SK-N-SH (cell line): ENCODE measurements at regions not wholly inside any gene's neighbourhood (a gene's known extent, or its start where the extent isn't known, plus 50 kb on each side); places are given as distances from the start of the nearest gene placed in this dataset.

ENCODE experiments used
- CTCF ChIA-PET: fragments of 300-600, 350-600 bp; formaldehyde crosslinking; extraction: SDS; loops from one replicate; lab custom pipeline; 2021; lab: Yijun Ruan, JAX
- POLR2A ChIA-PET: fragments of 350-600 bp; sonication (Branson Sonifier 250); formaldehyde crosslinking; extraction: SDS; loops from one replicate; lab custom pipeline; 2020; ENCODE audit warnings: antibody characterized with exemption, inconsistent platforms; lab: Yijun Ruan, JAX
- DNase-seq: peaks from one replicate; pipeline ENCODE4 v3.0.0; 2012
- H2AFZ ChIP-seq: fragments of 200-600 bp; sonication (generic); 2 replicates; pipeline ENCODE4 v1.8.1; 2016; ENCODE audit warnings: antibody characterized with exemption, mild to moderate bottlenecking, low read depth
- H3F3A ChIP-seq: fragments of 200-600 bp; sonication (generic); replicated peaks from 2 replicates; pipeline ENCODE3; 2016; ENCODE audit warnings: antibody characterized with exemption, mild to moderate bottlenecking; ENCODE audit not compliant: insufficient read depth
- H3K27ac ChIP-seq, 2 experiments: fragments of 200-500 bp in 1 of 2; fragments of 200-600 bp in 1 of 2; sonication (Bioruptor generic) in 1 of 2; sonication (generic), shearing (Covaris generic) in 1 of 2; 2 replicates each; pipeline versions ENCODE4 v1.5.1 to v1.6.1; 2014 to 2016; ENCODE audit warnings: low read depth in 2 of 2, inconsistent platforms in 1 of 2, low read length in 1 of 2, mild to moderate bottlenecking in 1 of 2, mixed read lengths in 1 of 2
- H3K27me3 ChIP-seq: fragments of 200-600 bp; sonication (generic), shearing (Covaris generic); 2 replicates; pipeline ENCODE4 v1.6.1; 2016; ENCODE audit warnings: mixed run types; ENCODE audit not compliant: insufficient read depth
- H3K36me3 ChIP-seq, 2 experiments: fragments of 200-500 bp in 1 of 2; fragments of 200-600 bp in 1 of 2; sonication (Bioruptor generic) in 1 of 2; sonication (generic) in 1 of 2; replicated peaks in 1 of 2; 2 replicates each; pipeline versions ENCODE3 to v1.5.1; 2014 to 2016; ENCODE audit warnings: low read length in 1 of 2, mild to moderate bottlenecking in 1 of 2; ENCODE audit not compliant: insufficient read depth in 2 of 2, control insufficient read depth in 1 of 2
- H3K4me1 ChIP-seq, 2 experiments: fragments of 200-500 bp in 1 of 2; fragments of 200-600 bp in 1 of 2; sonication (Bioruptor generic) in 1 of 2; sonication (generic), shearing (Covaris generic) in 1 of 2; 2 replicates each; pipeline versions ENCODE4 v1.5.1 to v1.6.1; 2014 to 2016; ENCODE audit warnings: low read depth in 1 of 2, low read length in 1 of 2, mixed run types in 1 of 2; ENCODE audit not compliant: insufficient read depth in 2 of 2, control insufficient read depth in 1 of 2
- H3K4me2 ChIP-seq: fragments of 200-600 bp; sonication (generic), shearing (Covaris generic); 2 replicates; pipeline ENCODE4 v1.6.1; 2017; ENCODE audit warnings: mixed run types
- H3K4me3 ChIP-seq, 2 experiments: fragments of 200-500 bp in 1 of 2; fragments of 200-600 bp in 1 of 2; sonication (Bioruptor generic) in 1 of 2; sonication (generic), shearing (Covaris generic) in 1 of 2; 2 replicates each; pipeline versions ENCODE4 v1.5.1 to v1.8.1; 2014 to 2016; ENCODE audit warnings: low read depth in 2 of 2, inconsistent platforms in 1 of 2, low read length in 1 of 2, mild to moderate bottlenecking in 1 of 2, mixed read lengths in 1 of 2, moderate library complexity in 1 of 2
- H3K79me2 ChIP-seq: fragments of 200-600 bp; sonication (generic); 2 replicates; pipeline ENCODE4 v1.8.1; 2017; ENCODE audit warnings: mild to moderate bottlenecking; ENCODE audit not compliant: insufficient read depth
- H3K9ac ChIP-seq: fragments of 200-600 bp; sonication (generic); 2 replicates; pipeline ENCODE4 v1.6.1; 2017; ENCODE audit warnings: mixed run types
- H3K9me2 ChIP-seq: fragments of 200-600 bp; sonication (generic); 2 replicates; pipeline ENCODE4 v1.6.1; 2017; ENCODE audit warnings: mixed run types
- H3K9me3 ChIP-seq: fragments of 200-600 bp; sonication (generic); 2 replicates; pipeline ENCODE4 v1.6.1; 2017; ENCODE audit warnings: mixed run types, mild to moderate bottlenecking, moderate library complexity
- H4K20me1 ChIP-seq: fragments of 200-600 bp; sonication (generic); 2 replicates; pipeline ENCODE4 v1.6.1; 2017; ENCODE audit warnings: mild to moderate bottlenecking, mixed run types; ENCODE audit not compliant: insufficient read depth
- CTCF ChIP-seq: fragments of 200-600 bp; sonication (generic); IDR thresholded peaks from 2 replicates; pipeline ENCODE4 v1.6.1; 2017; ENCODE audit warnings: antibody characterized with exemption, mild to moderate bottlenecking, moderate library complexity
- EP300 ChIP-seq, 2 experiments: IDR thresholded peaks; 2 replicates each; pipeline versions ENCODE4 v1.4.0 to v1.6.1; 2012; ENCODE audit warnings: borderline replicate concordance in 1 of 2, low read depth in 1 of 2, low read length in 1 of 2
- EZH2phosphoT487 ChIP-seq: fragments of 200-600 bp; sonication (generic); IDR thresholded peaks from 2 replicates; pipeline ENCODE4 v1.6.1; 2017; ENCODE audit warnings: low read depth, mixed run types, mild to moderate bottlenecking, antibody characterized with exemption, moderate library complexity, borderline replicate concordance
- FOXJ3 ChIP-seq: sonication (generic); formaldehyde crosslinking; IDR thresholded peaks from 2 replicates; pipeline ENCODE4 v1.5.1; 2020; ENCODE audit warnings: mild to moderate bottlenecking, missing genetic modification reagents
- FOXM1 ChIP-seq: IDR thresholded peaks from 2 replicates; pipeline ENCODE4 v1.4.0; 2012; ENCODE audit warnings: low read depth, mild to moderate bottlenecking
- GABPA ChIP-seq: IDR thresholded peaks from 2 replicates; pipeline ENCODE4 v1.4.0; 2012; ENCODE audit warnings: low read depth, mild to moderate bottlenecking
- GATA2 ChIP-seq: sonication (generic); formaldehyde crosslinking; IDR thresholded peaks from 2 replicates; pipeline ENCODE4 v1.5.0; 2020; ENCODE audit warnings: mild to moderate bottlenecking, missing genetic modification reagents
- IRF3 ChIP-seq: fragments of 150-350 bp; IDR thresholded peaks from 2 replicates; pipeline ENCODE4 v1.6.1; 2016; ENCODE audit warnings: mild to moderate bottlenecking, low read depth, low read length
- MEF2A ChIP-seq: IDR thresholded peaks from 2 replicates; pipeline ENCODE4 v1.4.0; 2012; ENCODE audit warnings: low read depth, borderline replicate concordance
- MXI1 ChIP-seq: IDR thresholded peaks from 2 replicates; pipeline ENCODE4 v1.6.1; 2012; ENCODE audit warnings: mild to moderate bottlenecking, low read depth, low read length, improper control_type of control experiment
- NFIC ChIP-seq: IDR thresholded peaks from 2 replicates; pipeline ENCODE4 v1.4.0; 2012; ENCODE audit warnings: borderline replicate concordance
- NRF1 ChIP-seq: IDR thresholded peaks from 2 replicates; pipeline ENCODE4 v1.6.1; 2012; ENCODE audit warnings: low read depth, mild to moderate bottlenecking, low read length
- POLR2AphosphoS5 ChIP-seq: IDR thresholded peaks from 2 replicates; pipeline ENCODE4 v1.6.1; 2012; ENCODE audit warnings: low read depth, low read length
- RAD21 ChIP-seq: IDR thresholded peaks from 2 replicates; pipeline ENCODE4 v1.6.1; 2012; ENCODE audit warnings: mild to moderate bottlenecking, low read length
- RCOR1 ChIP-seq: fragments of 150-350 bp; IDR thresholded peaks from 2 replicates; pipeline ENCODE4 v1.6.1; 2017; ENCODE audit warnings: antibody characterized with exemption, low read length
- RXRA ChIP-seq: IDR thresholded peaks from 2 replicates; pipeline ENCODE4 v1.4.0; 2012; ENCODE audit warnings: low read depth, mild to moderate bottlenecking, borderline replicate concordance
- SIN3A ChIP-seq: IDR thresholded peaks from 2 replicates; pipeline ENCODE4 v1.6.1; 2012; ENCODE audit warnings: low read depth, mild to moderate bottlenecking, low read length, moderate library complexity, borderline replicate concordance
- SMC3 ChIP-seq: IDR thresholded peaks from 2 replicates; pipeline ENCODE4 v1.6.1; 2012; ENCODE audit warnings: low read depth, low read length, improper control_type of control experiment
- TAF1 ChIP-seq: IDR thresholded peaks from 2 replicates; pipeline ENCODE4 v1.6.1; 2012; ENCODE audit warnings: low read depth, mild to moderate bottlenecking, low read length, moderate library complexity, borderline replicate concordance
- TEAD4 ChIP-seq: IDR thresholded peaks from 2 replicates; pipeline ENCODE4 v1.4.0; 2012; ENCODE audit warnings: mild to moderate bottlenecking, borderline replicate concordance; ENCODE audit not compliant: insufficient read depth
- USF1 ChIP-seq: IDR thresholded peaks from 2 replicates; pipeline ENCODE4 v1.4.0; 2012; ENCODE audit warnings: low read depth, borderline replicate concordance
- YY1 ChIP-seq: IDR thresholded peaks from 2 replicates; pipeline ENCODE4 v1.4.0; 2012; ENCODE audit warnings: low read depth, mild to moderate bottlenecking
- WGBS: methylation state at CpG from one replicate; pipeline ENCODE4 v1.1.6; 2017; ENCODE audit warnings: low lambda C conversion rate; 5-methylcytosine and 5-hydroxymethylcytosine counted together
- TF ChIP-seq, protein P1 (sequence below): IDR thresholded peaks from 2 replicates; pipeline ENCODE4 v1.4.0; 2012; ENCODE audit warnings: low read depth, borderline replicate concordance
- TF ChIP-seq, protein P2 (sequence below): IDR thresholded peaks from 2 replicates; pipeline ENCODE4 v1.4.0; 2012; ENCODE audit warnings: low read depth
- TF ChIP-seq, protein P3 (sequence below): fragments of 150-350 bp; IDR thresholded peaks from 2 replicates; pipeline ENCODE4 v1.6.1; 2017; ENCODE audit warnings: antibody characterized with exemption, low read length, low read depth, borderline replicate concordance
- TF ChIP-seq, protein P4 (sequence below): IDR thresholded peaks from 2 replicates; pipeline ENCODE4; 2012

- WGBS: 20% methylated on average over 3 of the region's 3 CpGs
- 0 out of 4 replicates have a peak overlapping the region, but pooled peaks of 1 of the 2 experiments have one; percentile 8 for H3K27ac ChIP-seq
- no peaks in the 10 kb centered on the region for H3K9me3 ChIP-seq
- H3K27me3 ChIP-seq: no peaks in the 10 kb centered on the region
- no peaks in the 10 kb centered on the region for H3K36me3 ChIP-seq
- H3K9ac ChIP-seq: no peak overlapping the region
- no peak overlapping the region for H3K4me2 ChIP-seq
- H3F3A ChIP-seq: no peaks in the 10 kb centered on the region
- H3K4me1 ChIP-seq: no peaks in the 10 kb centered on the region
- no peaks in the 10 kb centered on the region for H3K79me2 ChIP-seq
- H3K4me3 ChIP-seq: no peak overlapping the region
- no peak for DNase-seq
- no peaks in the 10 kb centered on the region for H3K9me2 ChIP-seq
- no peaks in the 10 kb centered on the region for H4K20me1 ChIP-seq
- POLR2A ChIA-PET: no interaction called here
- H2AFZ ChIP-seq: peak overlapping the region; percentile 65; the same call in 1 of the 2 replicates
- CTCF ChIA-PET: no interaction called here
- TF ChIP-seq, protein P1, sequence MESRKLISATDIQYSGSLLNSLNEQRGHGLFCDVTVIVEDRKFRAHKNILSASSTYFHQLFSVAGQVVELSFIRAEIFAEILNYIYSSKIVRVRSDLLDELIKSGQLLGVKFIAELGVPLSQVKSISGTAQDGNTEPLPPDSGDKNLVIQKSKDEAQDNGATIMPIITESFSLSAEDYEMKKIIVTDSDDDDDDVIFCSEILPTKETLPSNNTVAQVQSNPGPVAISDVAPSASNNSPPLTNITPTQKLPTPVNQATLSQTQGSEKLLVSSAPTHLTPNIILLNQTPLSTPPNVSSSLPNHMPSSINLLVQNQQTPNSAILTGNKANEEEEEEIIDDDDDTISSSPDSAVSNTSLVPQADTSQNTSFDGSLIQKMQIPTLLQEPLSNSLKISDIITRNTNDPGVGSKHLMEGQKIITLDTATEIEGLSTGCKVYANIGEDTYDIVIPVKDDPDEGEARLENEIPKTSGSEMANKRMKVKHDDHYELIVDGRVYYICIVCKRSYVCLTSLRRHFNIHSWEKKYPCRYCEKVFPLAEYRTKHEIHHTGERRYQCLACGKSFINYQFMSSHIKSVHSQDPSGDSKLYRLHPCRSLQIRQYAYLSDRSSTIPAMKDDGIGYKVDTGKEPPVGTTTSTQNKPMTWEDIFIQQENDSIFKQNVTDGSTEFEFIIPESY: no peak
- TF ChIP-seq NFIC (no peak), GABPA (no peak), FOXM1 (no peak), POLR2AphosphoS5 (no peak), RAD21 (no peak), MEF2A (no peak), SMC3 (no peak), RXRA (no peak), EZH2phosphoT487 (no peak), EP300 (IDR thresholded peaks at IDR 0.05; ENCODE audit: borderline replicate concordance in 1 of 2, low read depth in 1 of 2, low read length in 1 of 2) (no peak), USF1 (no peak), SIN3A (no peak), CTCF (no peak), TEAD4 (no peak), TAF1 (no peak), GATA2 (CRISPR knock-in tag) (no peak), RCOR1 (no peak), NRF1 (no peak), IRF3 (no peak), FOXJ3 (CRISPR knock-in tag) (no peak), YY1 (no peak), MXI1 (no peak)
- TF ChIP-seq, protein P2, sequence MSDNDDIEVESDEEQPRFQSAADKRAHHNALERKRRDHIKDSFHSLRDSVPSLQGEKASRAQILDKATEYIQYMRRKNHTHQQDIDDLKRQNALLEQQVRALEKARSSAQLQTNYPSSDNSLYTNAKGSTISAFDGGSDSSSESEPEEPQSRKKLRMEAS: 0 out of 2 replicates have a peak, but pooled peaks have one; percentile 14
- TF ChIP-seq, protein P3, sequence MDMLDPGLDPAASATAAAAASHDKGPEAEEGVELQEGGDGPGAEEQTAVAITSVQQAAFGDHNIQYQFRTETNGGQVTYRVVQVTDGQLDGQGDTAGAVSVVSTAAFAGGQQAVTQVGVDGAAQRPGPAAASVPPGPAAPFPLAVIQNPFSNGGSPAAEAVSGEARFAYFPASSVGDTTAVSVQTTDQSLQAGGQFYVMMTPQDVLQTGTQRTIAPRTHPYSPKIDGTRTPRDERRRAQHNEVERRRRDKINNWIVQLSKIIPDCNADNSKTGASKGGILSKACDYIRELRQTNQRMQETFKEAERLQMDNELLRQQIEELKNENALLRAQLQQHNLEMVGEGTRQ: no peak
- TF ChIP-seq, protein P4, sequence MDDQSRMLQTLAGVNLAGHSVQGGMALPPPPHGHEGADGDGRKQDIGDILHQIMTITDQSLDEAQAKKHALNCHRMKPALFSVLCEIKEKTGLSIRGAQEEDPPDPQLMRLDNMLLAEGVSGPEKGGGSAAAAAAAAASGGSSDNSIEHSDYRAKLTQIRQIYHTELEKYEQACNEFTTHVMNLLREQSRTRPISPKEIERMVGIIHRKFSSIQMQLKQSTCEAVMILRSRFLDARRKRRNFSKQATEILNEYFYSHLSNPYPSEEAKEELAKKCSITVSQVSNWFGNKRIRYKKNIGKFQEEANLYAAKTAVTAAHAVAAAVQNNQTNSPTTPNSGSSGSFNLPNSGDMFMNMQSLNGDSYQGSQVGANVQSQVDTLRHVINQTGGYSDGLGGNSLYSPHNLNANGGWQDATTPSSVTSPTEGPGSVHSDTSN: peak; percentile 26; the same call in 1 of the 2 replicates
Measured at GRCh38 chr14:85296456-85297210, 233.3 kb upstream of the FLRT2 start.
